Neutrophil (primary cell): ENCODE measurements at regions not wholly inside any gene's neighbourhood (a gene's known extent, or its start where the extent isn't known, plus 50 kb on each side); places are given as distances from the start of the nearest gene placed in this dataset.

Experiments used
- H3K27ac ChIP-seq: fragments of 200-600 bp; sonication (generic); 2 replicates; pipeline ENCODE4 v1.5.1; 2016; ENCODE audit warnings: mild to moderate bottlenecking, moderate library complexity
- H3K27me3 ChIP-seq: fragments of 200-600 bp; sonication (generic); 2 replicates; pipeline ENCODE4 v1.6.0; 2016; ENCODE audit warnings: mild to moderate bottlenecking
- H3K36me3 ChIP-seq: fragments of 200-600 bp; sonication (generic); 2 replicates; pipeline ENCODE4 v1.5.1; 2017
- H3K4me1 ChIP-seq, 2 experiments: fragments of 200-600 bp in 1 of 2; sonication (generic) in 1 of 2; 1 replicate in 1 of 2; 2 replicates in 1 of 2; pipeline versions ENCODE4 v1.5.1 to v1.6.1; 2013 to 2016; ENCODE audit warnings: low read depth in 1 of 2, low read length in 1 of 2, mild to moderate bottlenecking in 1 of 2, moderate library complexity in 1 of 2; ENCODE audit not compliant: control insufficient read depth in 1 of 2, insufficient read depth in 1 of 2
- H3K4me3 ChIP-seq, 2 experiments: fragments of 200-600 bp in 1 of 2; sonication (generic) in 1 of 2; 1 replicate in 1 of 2; 2 replicates in 1 of 2; pipeline ENCODE4 v1.5.1; 2013 to 2016; ENCODE audit warnings: low read depth in 1 of 2, low read length in 1 of 2, mild to moderate bottlenecking in 1 of 2, moderate library complexity in 1 of 2
- H3K9me3 ChIP-seq: fragments of 200-600 bp; sonication (generic); 2 replicates; pipeline ENCODE4 v1.5.1; 2016
- TF ChIP-seq, protein P1 (sequence below): fragments of 200-600 bp; sonication (generic); IDR thresholded peaks from 2 replicates; pipeline ENCODE4 v1.5.1; 2016; ENCODE audit warnings: antibody characterized with exemption

DNA sequence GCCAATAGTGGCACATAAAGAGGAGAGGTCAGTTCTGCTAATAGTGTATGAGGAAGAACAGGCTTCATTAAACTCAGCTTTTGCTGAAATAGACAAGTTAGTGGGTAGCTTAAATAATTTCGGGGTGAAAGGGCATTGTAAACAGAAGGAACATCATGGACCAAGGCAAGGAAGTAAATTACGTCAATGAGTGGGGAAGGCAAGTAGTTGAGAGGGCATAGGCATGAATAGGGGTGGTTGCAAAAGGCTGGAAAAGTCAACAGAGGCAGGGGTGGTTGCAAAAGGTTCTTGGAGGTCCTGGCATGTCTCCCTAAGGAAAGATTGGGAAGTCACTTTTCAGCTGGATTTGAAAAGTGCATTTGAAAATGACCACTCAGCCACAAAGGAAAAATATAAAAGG lies 383.3 kb upstream of the RPS23 start:
- TF ChIP-seq, protein P1, sequence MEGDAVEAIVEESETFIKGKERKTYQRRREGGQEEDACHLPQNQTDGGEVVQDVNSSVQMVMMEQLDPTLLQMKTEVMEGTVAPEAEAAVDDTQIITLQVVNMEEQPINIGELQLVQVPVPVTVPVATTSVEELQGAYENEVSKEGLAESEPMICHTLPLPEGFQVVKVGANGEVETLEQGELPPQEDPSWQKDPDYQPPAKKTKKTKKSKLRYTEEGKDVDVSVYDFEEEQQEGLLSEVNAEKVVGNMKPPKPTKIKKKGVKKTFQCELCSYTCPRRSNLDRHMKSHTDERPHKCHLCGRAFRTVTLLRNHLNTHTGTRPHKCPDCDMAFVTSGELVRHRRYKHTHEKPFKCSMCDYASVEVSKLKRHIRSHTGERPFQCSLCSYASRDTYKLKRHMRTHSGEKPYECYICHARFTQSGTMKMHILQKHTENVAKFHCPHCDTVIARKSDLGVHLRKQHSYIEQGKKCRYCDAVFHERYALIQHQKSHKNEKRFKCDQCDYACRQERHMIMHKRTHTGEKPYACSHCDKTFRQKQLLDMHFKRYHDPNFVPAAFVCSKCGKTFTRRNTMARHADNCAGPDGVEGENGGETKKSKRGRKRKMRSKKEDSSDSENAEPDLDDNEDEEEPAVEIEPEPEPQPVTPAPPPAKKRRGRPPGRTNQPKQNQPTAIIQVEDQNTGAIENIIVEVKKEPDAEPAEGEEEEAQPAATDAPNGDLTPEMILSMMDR, result no peak
- Histone ChIP-seq H3K4me3 (no peak overlapping the region), H3K4me1 (no peaks in the 10 kb centered on the region), H3K27ac (no peak overlapping the region), H3K27me3 (no peaks in the 10 kb centered on the region), H3K36me3 (no peaks in the 10 kb centered on the region), H3K9me3 (no peaks in the 10 kb centered on the region)

DNA sequence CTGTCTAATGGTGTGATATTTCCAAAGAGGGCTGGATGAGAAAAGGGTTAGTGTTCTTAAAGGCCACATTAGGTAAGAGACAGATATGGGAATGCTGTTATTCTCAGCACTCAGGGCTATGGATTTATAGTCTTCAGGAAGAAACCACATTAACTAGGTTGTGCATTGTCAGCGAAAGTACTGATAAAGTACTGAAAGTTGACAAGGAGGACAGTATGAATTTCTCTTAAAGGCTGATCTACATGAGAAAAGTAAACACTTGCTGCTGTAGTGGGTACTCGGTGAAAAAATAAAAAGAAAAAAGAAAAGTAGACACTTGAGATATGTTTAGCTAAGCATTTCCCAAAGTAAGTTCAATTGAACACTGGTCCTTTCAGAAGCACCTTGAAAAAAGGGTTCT lies 381.0 kb upstream of the RPS23 start:
- Histone ChIP-seq H3K9me3 (no peaks in the 10 kb centered on the region), H3K27me3 (no peaks in the 10 kb centered on the region), H3K27ac (no peak overlapping the region), H3K4me1 (no peaks in the 10 kb centered on the region), H3K36me3 (no peaks in the 10 kb centered on the region), H3K4me3 (no peak overlapping the region)
- TF ChIP-seq, protein P1, result no peak

DNA sequence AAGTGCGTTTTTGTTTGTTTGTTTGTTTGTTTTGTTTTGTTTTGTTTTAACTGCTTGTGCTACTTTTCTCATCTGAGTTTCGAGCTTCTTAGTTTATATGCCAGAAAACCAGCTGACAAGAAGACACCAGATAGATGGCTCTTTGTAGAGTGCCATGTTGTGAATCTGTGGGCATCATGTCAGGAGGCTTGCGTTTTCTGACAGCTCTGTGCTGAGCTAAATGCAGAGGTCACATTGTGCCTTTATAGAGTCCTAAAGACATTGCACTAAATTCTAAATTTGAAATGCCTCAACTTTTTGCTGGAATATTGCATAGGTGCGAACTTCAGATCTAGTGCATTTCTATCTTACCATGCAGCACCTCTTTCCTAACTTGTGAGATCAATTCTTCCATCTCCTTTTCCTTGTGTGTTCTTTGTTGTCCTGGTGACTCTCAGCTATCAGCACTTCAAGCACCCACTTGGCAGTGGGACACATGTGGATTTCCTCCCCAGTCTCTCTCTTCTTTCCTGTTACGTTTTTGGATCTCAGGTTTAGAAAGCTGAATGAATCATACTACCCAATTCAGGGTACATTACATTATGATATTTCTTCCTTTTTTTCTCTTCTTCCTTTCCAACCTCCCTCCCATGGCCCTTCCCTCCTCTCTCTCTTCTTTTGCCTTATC lies 379.0 kb upstream of the RPS23 start:
- H3K4me3 ChIP-seq, result no peak overlapping the region
- no peaks in the 10 kb centered on the region for H3K27me3 ChIP-seq
- TF ChIP-seq, protein P1, result no peak
- no peaks in the 10 kb centered on the region for H3K9me3 ChIP-seq
- no peaks in the 10 kb centered on the region for H3K4me1 ChIP-seq
- no peak overlapping the region for H3K27ac ChIP-seq
- H3K36me3 ChIP-seq, result no peaks in the 10 kb centered on the region

DNA sequence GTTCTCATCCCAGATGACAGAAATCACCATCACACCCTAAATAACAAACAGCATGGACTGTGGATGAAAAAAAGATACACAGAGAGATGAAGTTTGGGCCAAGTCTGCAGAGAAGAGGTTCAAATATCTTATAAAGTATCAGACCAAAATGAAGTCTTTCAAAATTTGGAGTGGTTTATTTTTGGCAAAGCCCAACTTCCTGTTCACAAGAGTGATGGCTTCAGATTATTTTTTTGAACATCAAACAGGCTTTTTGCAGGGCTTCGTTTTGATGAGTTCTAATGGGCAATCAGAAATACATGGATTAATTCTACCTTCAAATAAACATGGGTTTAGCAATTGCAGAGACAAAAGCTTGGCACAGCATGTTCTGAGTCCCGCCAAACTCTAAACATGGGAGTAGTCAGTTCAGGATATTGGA lies 378.2 kb upstream of the RPS23 start:
- TF ChIP-seq, protein P1, result no peak
- Histone ChIP-seq H3K27me3 (no peaks in the 10 kb centered on the region), H3K36me3 (no peaks in the 10 kb centered on the region), H3K4me3 (no peak overlapping the region), H3K27ac (no peak overlapping the region), H3K4me1 (no peaks in the 10 kb centered on the region), H3K9me3 (no peaks in the 10 kb centered on the region)

DNA sequence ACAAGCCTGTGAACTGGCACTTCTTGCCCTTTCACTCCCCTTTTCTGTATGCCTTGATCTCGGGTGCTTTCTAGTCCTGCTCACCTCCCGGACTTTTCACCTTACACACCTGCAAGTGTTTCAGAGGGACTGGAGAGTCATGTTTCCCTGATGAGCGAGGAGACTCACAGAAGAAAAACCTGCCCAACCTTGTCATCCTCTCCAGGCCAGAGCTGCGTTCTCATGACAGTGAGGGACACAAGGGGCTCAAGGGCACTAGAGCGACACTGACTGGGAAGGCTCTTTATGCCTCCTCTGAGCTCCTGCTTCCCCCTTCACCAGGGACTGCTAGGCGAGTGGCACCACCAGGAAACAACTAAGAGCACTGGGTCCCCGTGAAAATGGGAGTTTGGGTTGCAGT lies 376.9 kb upstream of the RPS23 start:
- H3K4me1 ChIP-seq, result no peaks in the 10 kb centered on the region
- H3K9me3 ChIP-seq, result no peaks in the 10 kb centered on the region
- H3K4me3 ChIP-seq, result no peak overlapping the region
- no peaks in the 10 kb centered on the region for H3K27me3 ChIP-seq
- no peak overlapping the region for H3K27ac ChIP-seq
- TF ChIP-seq, protein P1, result no peak
- H3K36me3 ChIP-seq, result no peaks in the 10 kb centered on the region
